H1 (cell line): ENCODE measurements at regions not wholly inside any gene's neighbourhood (a gene's known extent, or its start where the extent isn't known, plus 50 kb on each side); places are given as distances from the start of the nearest gene placed in this dataset.

ENCODE experiments used
- ATF3 ChIP-seq: IDR thresholded peaks from 2 replicates; pipeline ENCODE4 v1.6.1; 2011; ENCODE audit warnings: low read depth, mild to moderate bottlenecking, low read length; ENCODE audit not compliant: insufficient read depth
- MAX ChIP-seq: IDR thresholded peaks from 2 replicates; pipeline ENCODE4 v1.6.1; 2012; ENCODE audit warnings: inconsistent platforms
- RFX5 ChIP-seq: IDR thresholded peaks from 2 replicates; pipeline ENCODE4 v1.6.1; 2011; ENCODE audit warnings: low read depth, low read length, improper control_type of control experiment, borderline replicate concordance
- USF2 ChIP-seq: IDR thresholded peaks from 2 replicates; pipeline ENCODE4 v1.6.1; 2011; ENCODE audit warnings: low read length, improper control_type of control experiment

GRCh38 chr4:53899586-53900270 lies 164.7 kb downstream of the CHIC2 start (continued):
- TF ChIP-seq USF2 (no peak), MAX (no peak), ATF3 (no peak), RFX5 (no peak)
- TF ChIP-seq, all 59 proteins: peak for 0
